Thymus (tissue), 11 donors: ENCODE measurements at regions not wholly inside any gene's neighbourhood (a gene's known extent, or its start where the extent isn't known, plus 50 kb on each side); places are given as distances from the start of the nearest gene placed in this dataset.

Experiments used
- DNase-seq, 9 donors: peaks; one replicate each; pipeline ENCODE4 v3.0.0-alpha.2; 2013; ENCODE audit warnings: low spot score in 9 of 9, low read depth in 6 of 9, missing footprints in 1 of 9
- H3K27ac ChIP-seq, 2 donors: one replicate each; pipeline ENCODE4 v1.5.1; 2013; ENCODE audit warnings: control low read depth in 1 of 2, low read depth in 1 of 2, low read length in 1 of 2, mild to moderate bottlenecking in 1 of 2, moderate library complexity in 1 of 2
- H3K27me3 ChIP-seq, 2 donors: one replicate each; pipeline ENCODE4 v1.5.1; 2013; ENCODE audit warnings: low read length in 1 of 2; ENCODE audit not compliant: control insufficient read depth in 2 of 2, insufficient read depth in 1 of 2
- H3K36me3 ChIP-seq, 2 donors: one replicate each; pipeline ENCODE4 v1.5.1; 2013; ENCODE audit warnings: low read length in 1 of 2, mild to moderate bottlenecking in 1 of 2, moderate library complexity in 1 of 2; ENCODE audit not compliant: control insufficient read depth in 2 of 2, insufficient read depth in 2 of 2
- H3K4me1 ChIP-seq, 2 donors: one replicate each; pipeline ENCODE4 v1.5.1; 2013; ENCODE audit warnings: low read length in 2 of 2; ENCODE audit not compliant: control insufficient read depth in 2 of 2, insufficient read depth in 2 of 2
- H3K4me3 ChIP-seq, 2 donors: one replicate each; pipeline ENCODE4 v1.5.1; 2013; ENCODE audit warnings: low read length in 2 of 2, control low read depth in 1 of 2, mild to moderate bottlenecking in 1 of 2
- H3K9me3 ChIP-seq, 2 donors: one replicate each; pipeline ENCODE4 v1.5.1; 2013; ENCODE audit warnings: low read length in 1 of 2, mild to moderate bottlenecking in 1 of 2; ENCODE audit not compliant: control insufficient read depth in 2 of 2, insufficient read depth in 1 of 2
- WGBS: extraction: QIAGEN DNeasy Blood & Tissue Kit; methylation state at CpG from one replicate; pipeline ENCODE4 v1.1.7; 2013; 5-methylcytosine and 5-hydroxymethylcytosine counted together
- donor health status: healthy.

DNA sequence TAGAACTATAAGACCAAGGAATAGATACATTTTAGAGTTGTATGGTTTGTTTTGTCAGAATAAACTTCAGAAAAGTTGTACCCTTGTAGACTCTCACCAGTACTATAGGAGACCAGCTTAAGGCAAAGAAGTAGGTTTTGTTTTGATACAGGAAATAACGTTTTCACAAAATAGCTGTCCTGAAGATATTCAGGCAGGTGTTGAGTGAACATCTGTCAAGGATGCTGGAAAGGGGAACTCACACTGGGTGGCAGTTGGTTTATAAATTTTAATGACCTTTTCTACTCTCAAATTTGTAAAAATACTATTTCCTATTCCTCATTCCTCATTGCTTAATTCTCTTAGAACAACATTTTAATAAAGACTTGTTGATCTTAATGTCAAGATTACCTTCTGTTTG is 174.0 kb upstream of the MAN1A1 start:
- Histone ChIP-seq H3K4me3 (no peak overlapping the region), H3K36me3 (no peaks in the 10 kb centered on the region), H3K9me3 (no peaks in the 10 kb centered on the region), H3K27me3 (no peaks in the 10 kb centered on the region), H3K27ac (no peak overlapping the region), H3K4me1 (no peaks in the 10 kb centered on the region)
- no peak for DNase-seq
- 2% methylated on average over 1 of the region's 1 CpG for WGBS

DNA sequence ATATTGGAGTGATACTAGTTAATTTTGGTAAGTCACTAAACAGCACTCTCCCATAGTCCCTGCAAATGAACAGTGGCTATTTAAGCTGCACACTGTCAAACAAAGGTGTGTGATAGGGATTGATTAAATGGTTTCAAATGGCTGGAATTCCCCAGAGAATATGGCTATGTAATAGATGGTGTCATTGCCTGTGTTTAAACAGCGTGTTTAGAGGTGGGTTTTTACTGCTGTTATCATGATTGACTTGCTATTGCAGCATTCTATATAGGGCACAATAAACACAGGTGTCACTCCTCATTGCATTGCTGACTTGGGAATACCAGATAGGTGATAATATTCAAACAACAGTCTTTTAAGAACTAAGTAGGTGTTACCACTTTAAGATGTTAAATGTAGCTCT is 171.7 kb upstream of the MAN1A1 start:
- WGBS, result 98% methylated on average over 1 of the region's 1 CpG
- DNase-seq, result no peak
- Histone ChIP-seq H3K9me3 (no peaks in the 10 kb centered on the region), H3K4me1 (no peaks in the 10 kb centered on the region), H3K27ac (no peak overlapping the region), H3K36me3 (no peaks in the 10 kb centered on the region), H3K4me3 (no peak overlapping the region), H3K27me3 (no peaks in the 10 kb centered on the region)

DNA sequence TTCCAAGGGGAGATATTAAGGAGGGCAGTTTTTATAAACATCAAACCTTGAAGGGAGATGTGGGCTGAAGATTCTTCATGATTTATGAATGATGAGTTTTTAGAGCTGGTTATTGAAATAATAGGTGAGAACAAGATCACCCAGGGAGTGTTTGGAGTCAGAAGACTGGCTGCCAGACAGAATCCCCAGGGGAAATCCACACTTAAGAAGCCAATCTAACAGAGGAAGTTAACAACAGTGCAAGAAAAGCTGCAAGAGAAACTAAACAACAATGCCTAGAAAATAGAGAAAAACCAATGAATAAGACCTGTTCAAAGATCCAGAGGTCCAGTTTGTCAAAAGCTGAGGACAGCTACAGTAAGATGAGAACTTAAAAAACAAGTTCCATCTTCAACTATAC is 167.9 kb upstream of the MAN1A1 start:
- H3K4me1 ChIP-seq, result no peaks in the 10 kb centered on the region
- no peaks in the 10 kb centered on the region for H3K9me3 ChIP-seq
- no peak overlapping the region for H3K4me3 ChIP-seq
- H3K27ac ChIP-seq, result no peak overlapping the region
- H3K36me3 ChIP-seq, result no peaks in the 10 kb centered on the region
- H3K27me3 ChIP-seq, result no peaks in the 10 kb centered on the region
- DNase-seq, result no peak

DNA sequence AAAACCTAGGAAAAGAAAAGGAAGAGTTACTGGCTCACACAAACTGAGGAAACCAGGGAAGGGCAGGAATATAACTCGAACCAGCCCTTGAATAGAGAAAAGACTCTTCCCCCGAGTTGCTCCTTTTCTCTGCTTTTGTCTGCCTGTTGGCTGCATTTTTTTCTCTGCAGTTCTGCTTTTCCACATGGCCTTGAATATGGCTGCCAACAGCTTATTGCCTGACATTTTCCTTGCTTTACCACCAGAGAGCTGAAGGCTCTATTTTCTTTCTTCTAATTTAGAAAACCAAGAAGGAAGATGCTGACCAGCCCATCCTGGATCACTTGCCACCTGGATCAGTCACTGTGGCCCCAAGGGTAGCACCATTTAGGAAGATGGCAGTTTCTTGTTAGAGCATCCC is 164.8 kb upstream of the MAN1A1 start:
- no peak overlapping the region for H3K27ac ChIP-seq
- no peak overlapping the region for H3K4me3 ChIP-seq
- DNase-seq, result no peak
- no peaks in the 10 kb centered on the region for H3K4me1 ChIP-seq
- H3K36me3 ChIP-seq, result no peaks in the 10 kb centered on the region
- no peaks in the 10 kb centered on the region for H3K27me3 ChIP-seq
- WGBS, result 95% methylated on average over 2 of the region's 2 CpGs
- no peaks in the 10 kb centered on the region for H3K9me3 ChIP-seq

DNA sequence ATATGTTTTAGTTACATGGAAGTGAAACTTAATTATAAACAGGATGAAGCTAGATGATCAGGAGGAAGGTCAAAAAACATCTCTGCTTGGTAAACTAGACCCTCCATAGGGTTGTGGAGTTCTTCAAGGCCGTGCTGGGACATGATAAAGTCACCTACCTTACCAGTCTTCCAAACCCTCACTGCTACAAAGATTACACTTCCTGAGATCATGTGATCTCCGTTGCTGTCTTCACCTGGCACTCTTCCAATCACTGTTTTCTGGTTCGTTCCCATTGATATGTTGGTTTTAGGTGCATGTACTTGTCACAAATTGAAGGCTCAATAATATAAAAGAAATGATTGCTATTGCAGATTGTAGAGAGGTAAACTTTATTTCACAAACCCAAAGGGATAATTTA is 161.5 kb upstream of the MAN1A1 start:
- Histone ChIP-seq H3K27me3 (no peaks in the 10 kb centered on the region), H3K4me3 (no peak overlapping the region), H3K27ac (no peak overlapping the region), H3K36me3 (no peaks in the 10 kb centered on the region), H3K9me3 (no peaks in the 10 kb centered on the region), H3K4me1 (no peaks in the 10 kb centered on the region)
- WGBS, result 71% methylated on average over 3 of the region's 3 CpGs
- DNase-seq, result no peak

DNA sequence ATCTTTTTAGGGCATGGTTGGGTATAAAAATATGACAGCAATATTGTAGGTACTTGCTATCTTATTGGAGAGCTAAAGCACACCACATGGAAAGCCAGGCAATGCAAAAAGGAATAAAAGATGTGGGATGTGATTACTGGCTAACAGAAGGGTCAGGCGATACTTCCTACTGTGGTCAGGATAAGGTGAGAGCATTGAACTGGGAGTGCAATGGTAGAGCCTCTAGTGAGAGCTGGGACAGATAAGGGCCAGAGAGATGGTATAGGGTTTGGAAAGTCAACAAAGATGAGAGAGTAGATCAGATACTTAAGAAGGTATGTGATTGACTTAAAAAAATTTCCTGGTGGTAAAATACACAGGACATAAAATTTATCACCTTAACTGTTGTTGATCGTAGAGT is 160.7 kb upstream of the MAN1A1 start:
- H3K36me3 ChIP-seq, result no peaks in the 10 kb centered on the region
- no peak for DNase-seq
- no peak overlapping the region for H3K4me3 ChIP-seq
- 98% methylated on average over 2 of the region's 2 CpGs for WGBS
- no peak overlapping the region for H3K27ac ChIP-seq
- no peaks in the 10 kb centered on the region for H3K4me1 ChIP-seq
- no peaks in the 10 kb centered on the region for H3K27me3 ChIP-seq
- H3K9me3 ChIP-seq, result no peaks in the 10 kb centered on the region

DNA sequence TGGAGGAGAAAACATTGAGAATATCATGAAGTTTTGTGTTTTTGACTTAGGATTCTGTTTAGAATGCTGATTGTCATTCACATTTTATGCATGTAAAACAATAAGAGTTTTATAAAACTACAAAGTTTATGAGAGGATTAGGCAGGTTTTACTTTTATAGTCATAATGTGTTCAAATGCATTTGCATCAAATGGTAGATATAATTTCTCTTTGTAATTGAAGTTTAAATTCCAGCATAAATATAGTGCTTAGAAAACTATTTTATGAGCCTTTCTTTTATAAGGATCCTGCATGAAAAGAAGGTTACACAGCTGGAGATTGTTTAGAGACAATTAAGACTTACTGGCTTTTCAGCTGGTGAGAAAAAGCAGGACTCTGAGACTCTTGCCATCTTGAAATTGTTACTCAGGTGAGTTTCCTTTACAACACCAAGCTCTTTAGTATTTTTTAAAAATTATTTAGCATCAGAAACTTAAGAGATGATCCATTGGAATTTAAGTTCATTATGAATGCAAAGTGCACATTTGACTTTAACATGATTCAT is 157.1 kb upstream of the MAN1A1 start:
- Histone ChIP-seq H3K4me3 (no peak overlapping the region), H3K9me3 (no peaks in the 10 kb centered on the region)

DNA sequence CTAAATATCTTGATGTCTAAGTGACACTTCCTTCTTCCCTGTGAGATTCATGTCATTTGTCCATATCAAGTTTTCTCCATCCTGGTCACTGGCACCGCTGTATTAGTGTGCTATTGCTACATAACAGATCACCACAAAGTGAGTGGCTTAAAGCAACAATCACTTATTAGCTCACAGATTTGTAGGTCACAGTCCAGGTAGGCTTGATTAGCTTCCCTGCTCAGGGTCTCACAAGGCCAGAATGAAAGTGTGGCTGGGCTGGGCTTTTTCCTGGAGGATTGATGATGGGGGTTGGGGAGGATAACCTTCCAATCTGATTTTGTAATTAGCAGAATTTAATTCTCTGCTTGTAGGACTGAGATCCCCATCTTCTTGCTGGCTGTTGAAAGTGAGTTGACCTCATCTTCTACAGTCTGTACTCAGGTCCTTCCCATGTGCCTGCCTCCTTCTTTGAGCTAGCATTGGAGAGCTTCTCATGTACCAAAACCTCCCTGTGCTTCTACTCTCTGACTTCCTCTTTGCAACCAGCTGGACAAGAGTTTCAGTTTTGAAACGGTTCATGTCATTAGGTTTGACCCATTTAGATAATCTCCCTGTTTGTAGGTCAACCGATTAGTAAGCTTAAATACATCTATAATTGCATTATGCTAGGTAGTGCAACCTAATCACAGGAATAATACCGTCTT is 152.4 kb upstream of the MAN1A1 start:
- H3K4me3 ChIP-seq, result no peak overlapping the region
- WGBS, result 72% methylated on average over 4 of the region's 4 CpGs
- no peak overlapping the region for H3K27ac ChIP-seq
- no peaks in the 10 kb centered on the region for H3K4me1 ChIP-seq
- no peak for DNase-seq
- no peaks in the 10 kb centered on the region for H3K27me3 ChIP-seq
- no peaks in the 10 kb centered on the region for H3K36me3 ChIP-seq
- no peaks in the 10 kb centered on the region for H3K9me3 ChIP-seq

More for the DNA sequence above, 157.1 kb upstream of the MAN1A1 start:
- H3K27me3 ChIP-seq, result no peaks in the 10 kb centered on the region
- no peak for DNase-seq
- no peak overlapping the region for H3K27ac ChIP-seq
- H3K4me1 ChIP-seq, result no peaks in the 10 kb centered on the region
- no peaks in the 10 kb centered on the region for H3K36me3 ChIP-seq

DNA sequence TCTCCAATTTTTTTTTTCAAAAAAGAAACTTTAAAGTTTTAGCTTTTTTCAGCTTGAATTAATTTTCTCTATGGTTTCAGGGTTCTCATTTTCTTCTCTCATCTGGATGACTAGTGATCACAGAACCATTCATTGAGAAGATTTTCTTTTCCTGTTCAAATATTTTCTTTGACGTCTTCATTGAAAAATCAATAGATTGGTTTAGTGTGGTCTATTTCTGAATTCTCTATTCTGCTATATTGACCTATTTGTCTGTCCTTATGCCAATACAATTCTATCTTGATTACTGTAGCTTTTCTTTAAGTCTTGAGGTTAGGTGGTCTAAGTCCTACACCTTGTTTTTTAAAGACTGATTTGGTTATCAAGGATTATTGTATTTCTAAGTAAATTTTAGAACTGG is 150.2 kb upstream of the MAN1A1 start:
- Histone ChIP-seq H3K9me3 (no peaks in the 10 kb centered on the region), H3K4me3 (no peak overlapping the region), H3K27me3 (no peaks in the 10 kb centered on the region), H3K4me1 (no peaks in the 10 kb centered on the region), H3K36me3 (no peaks in the 10 kb centered on the region), H3K27ac (no peak overlapping the region)
- no peak for DNase-seq
- 96% methylated on average over 1 of the region's 1 CpG for WGBS
